SKM-1 (cell line): ENCODE measurements at regions not wholly inside any gene's neighbourhood (a gene's known extent, or its start where the extent isn't known, plus 50 kb on each side); places are given as distances from the start of the nearest gene placed in this dataset.
"Not testable (repeated sequence)": the region's sequence is repeated elsewhere in the genome, so short reads cannot be mapped to it uniquely, and the experiment has no call there.

Experiments
- DNase-seq: peaks from one replicate; lab custom pipeline; 2025; ENCODE audit not compliant: unreplicated experiment; lab: John Stamatoyannopoulos, UW

GRCh38 chr13:50378509-50379044 is 363.3 kb downstream of the KCNRG start:
- no peak for DNase-seq

- no peak for DNase-seq
Measured at GRCh38 chr13:50379584-50379983, 364.3 kb downstream of the KCNRG start.

- no peak for DNase-seq
Measured at GRCh38 chr13:50380905-50381304, 365.7 kb downstream of the KCNRG start.

GRCh38 chr13:50382511-50382910 is 367.3 kb downstream of the KCNRG start:
- DNase-seq = no peak

- no peak for DNase-seq
Measured at GRCh38 chr13:50382951-50383350, 367.7 kb downstream of the KCNRG start.

- no peak for DNase-seq
Measured at GRCh38 chr13:50384724-50385123, 369.5 kb downstream of the KCNRG start.

GRCh38 chr13:50386541-50387050 is 371.4 kb downstream of the KCNRG start:
- DNase-seq = no peak

- DNase-seq = no peak
Measured at GRCh38 chr13:50387051-50387581, 371.9 kb downstream of the KCNRG start.

GRCh38 chr13:50388481-50388880 is 373.2 kb downstream of the KCNRG start:
- DNase-seq = no peak

GRCh38 chr13:50389726-50390125 is 374.5 kb downstream of the KCNRG start:
- no peak for DNase-seq

- DNase-seq = no peak
Measured at GRCh38 chr13:50390503-50391248, 375.4 kb downstream of the KCNRG start.

- DNase-seq = no peak
Measured at GRCh38 chr13:50392977-50393376, 377.7 kb downstream of the KCNRG start.

GRCh38 chr13:50393628-50394027 is 378.4 kb downstream of the KCNRG start:
- DNase-seq = no peak

GRCh38 chr13:50396001-50396400 is 380.8 kb downstream of the KCNRG start:
- DNase-seq = no peak

- DNase-seq = not testable (repeated sequence)
Measured at GRCh38 chr13:50396618-50397017, 381.4 kb downstream of the KCNRG start.

GRCh38 chr13:50400035-50400726 is 384.9 kb downstream of the KCNRG start:
- DNase-seq = no peak

- no peak for DNase-seq
Measured at GRCh38 chr13:50401049-50401505, 385.8 kb downstream of the KCNRG start.

GRCh38 chr13:50401721-50402465 is 386.6 kb downstream of the KCNRG start:
- DNase-seq = no peak

- DNase-seq = no peak
Measured at GRCh38 chr13:50403311-50403710, 388.1 kb downstream of the KCNRG start.

- DNase-seq = no peak
Measured at GRCh38 chr13:50404116-50404515, 388.9 kb downstream of the KCNRG start.

- no peak for DNase-seq
Measured at GRCh38 chr13:50404769-50405168, 389.5 kb downstream of the KCNRG start.
